ENCODE measurements at regions not wholly inside any gene's neighbourhood (a gene's known extent, or its start where the extent isn't known, plus 50 kb on each side); places are given as distances from the start of the nearest gene placed in this dataset.

DNA sequence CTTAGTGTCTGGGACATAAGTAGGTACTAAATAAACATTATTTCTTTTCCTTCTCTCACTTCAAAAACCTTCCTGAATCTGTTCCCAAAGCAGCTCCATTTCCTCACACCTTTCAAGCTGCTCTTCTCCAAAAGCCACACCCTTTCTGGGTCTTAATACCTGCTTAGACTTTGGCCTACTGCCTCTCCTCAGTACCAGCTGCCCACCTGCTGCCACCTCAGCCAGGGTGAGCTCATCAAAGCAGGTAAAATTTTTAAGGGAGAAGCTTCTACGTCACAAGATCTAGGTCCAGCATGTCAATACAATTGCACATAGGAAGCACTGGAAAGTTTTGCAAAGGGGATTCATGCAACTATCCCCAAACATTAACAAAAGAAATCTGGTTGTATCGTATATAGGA lies 108.4 kb downstream of the RPL27A start:
- TF ChIP-seq, protein P1, sequence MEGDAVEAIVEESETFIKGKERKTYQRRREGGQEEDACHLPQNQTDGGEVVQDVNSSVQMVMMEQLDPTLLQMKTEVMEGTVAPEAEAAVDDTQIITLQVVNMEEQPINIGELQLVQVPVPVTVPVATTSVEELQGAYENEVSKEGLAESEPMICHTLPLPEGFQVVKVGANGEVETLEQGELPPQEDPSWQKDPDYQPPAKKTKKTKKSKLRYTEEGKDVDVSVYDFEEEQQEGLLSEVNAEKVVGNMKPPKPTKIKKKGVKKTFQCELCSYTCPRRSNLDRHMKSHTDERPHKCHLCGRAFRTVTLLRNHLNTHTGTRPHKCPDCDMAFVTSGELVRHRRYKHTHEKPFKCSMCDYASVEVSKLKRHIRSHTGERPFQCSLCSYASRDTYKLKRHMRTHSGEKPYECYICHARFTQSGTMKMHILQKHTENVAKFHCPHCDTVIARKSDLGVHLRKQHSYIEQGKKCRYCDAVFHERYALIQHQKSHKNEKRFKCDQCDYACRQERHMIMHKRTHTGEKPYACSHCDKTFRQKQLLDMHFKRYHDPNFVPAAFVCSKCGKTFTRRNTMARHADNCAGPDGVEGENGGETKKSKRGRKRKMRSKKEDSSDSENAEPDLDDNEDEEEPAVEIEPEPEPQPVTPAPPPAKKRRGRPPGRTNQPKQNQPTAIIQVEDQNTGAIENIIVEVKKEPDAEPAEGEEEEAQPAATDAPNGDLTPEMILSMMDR (IDR thresholded peaks at IDR 0.05) = no peak
- TF ChIP-seq POLR2A (IDR thresholded peaks at IDR 0.05) = no peak
